ENCODE measurements at regions not wholly inside any gene's neighbourhood (a gene's known extent, or its start where the extent isn't known, plus 50 kb on each side); places are given as distances from the start of the nearest gene placed in this dataset.

DNA sequence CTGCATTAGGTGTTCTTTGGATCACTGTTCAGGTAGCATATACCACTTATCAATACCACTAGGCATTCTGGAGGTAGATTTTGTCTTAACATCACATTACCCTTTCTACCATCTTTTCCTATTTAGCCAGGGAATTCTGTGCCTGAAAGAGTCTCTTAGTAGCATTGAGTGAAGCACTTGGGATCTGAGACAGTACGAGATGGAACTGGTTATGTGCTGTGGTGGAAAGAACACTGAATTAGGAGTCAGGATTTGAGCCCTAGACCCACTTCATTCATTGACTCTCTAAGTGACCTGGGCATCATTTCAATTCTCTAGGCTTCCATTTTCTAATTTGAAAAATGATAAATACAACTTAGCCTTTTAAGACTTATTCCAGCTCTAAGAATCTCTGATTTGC, 291.1 kb downstream of the DMAC1 start:
- TF ChIP-seq, protein P1, sequence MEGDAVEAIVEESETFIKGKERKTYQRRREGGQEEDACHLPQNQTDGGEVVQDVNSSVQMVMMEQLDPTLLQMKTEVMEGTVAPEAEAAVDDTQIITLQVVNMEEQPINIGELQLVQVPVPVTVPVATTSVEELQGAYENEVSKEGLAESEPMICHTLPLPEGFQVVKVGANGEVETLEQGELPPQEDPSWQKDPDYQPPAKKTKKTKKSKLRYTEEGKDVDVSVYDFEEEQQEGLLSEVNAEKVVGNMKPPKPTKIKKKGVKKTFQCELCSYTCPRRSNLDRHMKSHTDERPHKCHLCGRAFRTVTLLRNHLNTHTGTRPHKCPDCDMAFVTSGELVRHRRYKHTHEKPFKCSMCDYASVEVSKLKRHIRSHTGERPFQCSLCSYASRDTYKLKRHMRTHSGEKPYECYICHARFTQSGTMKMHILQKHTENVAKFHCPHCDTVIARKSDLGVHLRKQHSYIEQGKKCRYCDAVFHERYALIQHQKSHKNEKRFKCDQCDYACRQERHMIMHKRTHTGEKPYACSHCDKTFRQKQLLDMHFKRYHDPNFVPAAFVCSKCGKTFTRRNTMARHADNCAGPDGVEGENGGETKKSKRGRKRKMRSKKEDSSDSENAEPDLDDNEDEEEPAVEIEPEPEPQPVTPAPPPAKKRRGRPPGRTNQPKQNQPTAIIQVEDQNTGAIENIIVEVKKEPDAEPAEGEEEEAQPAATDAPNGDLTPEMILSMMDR (IDR thresholded peaks at IDR 0.05) = no peak
- TF ChIP-seq EP300 (IDR thresholded peaks at IDR 0.05) = no peak
- no peak for TF ChIP-seq POLR2A (IDR thresholded peaks at IDR 0.05)
